Left ventricle myocardium superior (tissue), 1 donor: ENCODE measurements at regions not wholly inside any gene's neighbourhood (a gene's known extent, or its start where the extent isn't known, plus 50 kb on each side); places are given as distances from the start of the nearest gene placed in this dataset.
"Not testable (repeated sequence)": the region's sequence is repeated elsewhere in the genome, so short reads cannot be mapped to it uniquely, and the experiment has no call there.

Source experiments
- ATAC-seq: fragments of 200-7000 bp; cut with Tn5 transposase; one replicate; pipeline ENCODE4 v1.9.1; 2020; ENCODE audit warnings: mild to moderate bottlenecking, moderate library complexity
- DNase-seq: peaks from one replicate; pipeline ENCODE4 v3.0.0-alpha.2; 2020
- intact Hi-C: fragments of 100-400 bp; cut with micrococcal nuclease; formaldehyde crosslinking; loops from one replicate; pipeline ENCODE4 v1.11.0; 2022
- donor health status: DM: no; HTN: yes; CAD: no; lungs with severe emphysema.

DNA sequence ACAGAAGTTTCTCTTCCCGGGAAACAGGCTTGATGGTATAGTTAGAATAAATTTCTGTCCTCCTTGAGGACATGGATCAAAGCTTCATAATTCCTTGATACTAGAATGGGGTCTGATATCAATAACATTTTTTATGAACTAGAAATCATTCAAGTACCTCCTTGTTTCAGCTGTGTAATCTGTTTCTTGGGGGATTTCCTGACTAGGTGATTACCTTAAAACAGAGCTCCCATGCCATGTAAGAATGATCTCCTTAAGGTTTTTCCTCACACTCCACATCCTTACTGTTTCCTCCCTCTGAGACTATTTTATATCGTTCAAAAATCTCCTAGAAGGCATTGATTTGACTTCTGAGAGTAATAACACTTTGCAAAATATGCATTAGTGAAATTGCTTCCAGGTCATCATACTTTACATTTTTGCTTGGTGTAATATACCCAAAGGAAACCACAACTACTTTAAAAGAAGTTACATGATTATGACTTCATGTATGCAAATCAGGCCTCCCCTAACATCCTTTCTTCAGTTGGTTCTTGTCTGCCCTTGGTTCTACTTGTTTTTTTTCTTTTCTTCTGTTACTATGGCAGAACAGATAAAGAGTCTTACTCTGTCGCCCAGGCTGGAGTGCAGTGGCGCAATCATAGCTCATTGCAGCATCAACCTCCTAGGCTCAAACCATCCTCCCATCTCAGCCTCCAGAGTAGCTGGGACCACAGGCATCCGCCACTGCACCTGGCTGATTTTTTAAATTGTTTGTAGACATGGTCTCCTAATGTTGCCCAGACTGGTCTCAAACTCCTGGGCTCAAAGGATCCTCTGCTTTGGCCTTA lies 388.8 kb downstream of the ZFHX3 start:
- ATAC-seq (no peak), DNase-seq (no peak)
- intact Hi-C loops: no loop called here

DNA sequence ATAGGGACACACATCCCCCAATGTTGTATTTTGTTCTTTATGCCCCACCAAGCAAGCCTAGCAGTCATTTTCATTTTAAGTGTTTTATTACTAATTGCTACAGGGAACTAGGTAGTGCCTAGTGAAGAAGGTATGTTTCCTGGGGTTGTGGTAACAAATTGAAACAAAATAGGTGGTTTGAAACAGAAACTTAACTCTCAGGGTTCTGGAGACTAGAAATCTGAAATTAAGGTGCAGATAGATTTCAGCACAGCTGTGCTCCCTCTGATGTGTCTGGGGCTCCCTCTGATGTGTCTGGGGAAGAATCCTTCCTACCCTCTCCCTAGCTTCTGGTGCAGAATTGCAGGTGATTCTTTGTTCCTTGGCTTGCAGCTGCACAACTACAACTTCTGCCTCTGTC lies 390.1 kb downstream of the ZFHX3 start:
- intact Hi-C loops: no loop called here
- ATAC-seq (no peak), DNase-seq (no peak)

GRCh38 chr16:72657164-72657563 lies 390.8 kb downstream of the ZFHX3 start:
- ATAC-seq: no peak
- intact Hi-C loops: no loop called here
- no peak for DNase-seq

DNA sequence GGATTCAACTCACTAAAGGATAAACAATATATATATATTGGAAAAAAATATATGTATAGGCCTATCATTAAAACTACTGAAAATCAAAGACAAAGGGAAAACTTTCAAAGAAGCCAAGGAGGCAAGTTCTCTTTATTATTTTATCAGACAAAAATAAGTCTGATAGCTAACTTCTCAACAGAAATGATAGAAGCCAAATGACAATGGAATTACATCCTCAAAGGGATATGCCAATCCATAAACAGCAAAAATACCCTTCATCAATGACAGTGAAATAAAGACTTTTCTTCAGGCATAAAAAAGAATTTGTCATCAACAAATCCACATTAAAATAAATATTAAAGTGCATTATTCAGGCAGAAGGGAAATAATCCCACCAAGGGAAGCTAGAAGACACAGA lies 393.4 kb downstream of the ZFHX3 start:
- intact Hi-C loops: no loop called here
- no peak for ATAC-seq
- no peak for DNase-seq

- intact Hi-C loops: no loop called here
- DNase-seq (no peak), ATAC-seq (no peak)
Measured at GRCh38 chr16:72649254-72649944, 398.5 kb downstream of the ZFHX3 start.

DNA sequence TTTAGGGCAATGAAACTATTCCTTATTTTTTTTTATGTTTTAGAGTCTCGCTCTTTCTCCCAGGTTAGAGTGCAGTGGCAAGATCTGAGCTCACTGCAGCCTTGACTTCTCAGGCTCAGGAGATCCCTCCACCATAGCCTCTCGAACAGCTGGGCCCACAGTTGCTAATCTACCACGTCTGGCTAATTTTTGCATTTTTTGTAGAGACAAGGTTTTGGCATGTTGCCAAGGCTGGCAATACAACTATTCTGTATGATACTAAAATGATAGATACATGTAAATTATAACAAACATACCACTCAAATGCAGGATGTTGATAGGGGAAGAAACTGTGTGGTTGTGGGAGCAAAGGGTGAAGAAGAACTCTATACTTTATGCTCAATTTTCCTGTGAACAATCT lies 401.3 kb downstream of the ZFHX3 start:
- intact Hi-C loops: no loop called here
- DNase-seq: no peak
- ATAC-seq: no peak

- DNase-seq (no peak), ATAC-seq (no peak)
- intact Hi-C loops: no loop called here
Measured at GRCh38 chr16:72645538-72645937, 402.4 kb downstream of the ZFHX3 start.

- intact Hi-C loops: no loop called here
- ATAC-seq (no peak), DNase-seq (no peak)
Measured at GRCh38 chr16:72644911-72645310, 403.0 kb downstream of the ZFHX3 start.

DNA sequence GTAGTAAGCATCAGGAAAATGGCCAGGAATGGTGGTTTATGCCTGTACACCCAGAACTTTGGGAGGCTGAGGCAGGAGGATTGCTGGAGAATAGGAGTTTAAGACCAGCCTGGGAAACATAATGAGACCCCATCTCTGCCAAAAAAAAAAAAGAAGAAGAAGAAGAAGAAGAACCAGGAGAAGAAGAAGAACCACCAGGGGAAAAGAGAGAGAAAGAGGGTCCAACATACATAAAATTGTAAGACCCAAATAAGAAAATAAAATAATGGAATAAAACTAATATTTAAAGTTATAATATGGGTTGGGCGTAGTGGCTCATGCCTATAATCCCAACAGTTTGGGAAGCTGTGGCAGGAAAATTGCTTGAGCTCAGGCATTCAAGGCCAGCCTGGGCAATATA lies 408.4 kb downstream of the ZFHX3 start:
- intact Hi-C loops: no loop called here
- no peak for DNase-seq
- no peak for ATAC-seq

DNA sequence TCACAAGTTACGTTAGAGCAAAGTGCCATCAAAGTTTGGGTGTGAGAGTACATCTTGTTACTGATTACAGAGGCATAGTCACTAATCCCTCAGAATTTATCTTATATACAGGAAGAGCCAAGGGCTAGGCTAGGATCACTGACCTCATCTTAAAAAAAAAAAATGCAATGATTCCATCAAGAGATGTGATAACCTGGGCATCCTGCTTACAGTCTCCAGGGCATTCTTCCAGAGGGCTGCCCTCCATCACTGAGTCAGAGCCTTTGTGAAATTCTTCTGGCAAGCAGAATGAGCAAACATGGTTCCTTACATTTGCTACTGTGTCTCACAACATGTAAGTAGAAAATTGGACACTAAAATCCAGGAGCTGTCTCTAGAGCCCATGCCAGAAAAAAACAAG lies 410.6 kb downstream of the ZFHX3 start:
- no peak for DNase-seq
- ATAC-seq: no peak
- intact Hi-C loops: no loop called here

DNA sequence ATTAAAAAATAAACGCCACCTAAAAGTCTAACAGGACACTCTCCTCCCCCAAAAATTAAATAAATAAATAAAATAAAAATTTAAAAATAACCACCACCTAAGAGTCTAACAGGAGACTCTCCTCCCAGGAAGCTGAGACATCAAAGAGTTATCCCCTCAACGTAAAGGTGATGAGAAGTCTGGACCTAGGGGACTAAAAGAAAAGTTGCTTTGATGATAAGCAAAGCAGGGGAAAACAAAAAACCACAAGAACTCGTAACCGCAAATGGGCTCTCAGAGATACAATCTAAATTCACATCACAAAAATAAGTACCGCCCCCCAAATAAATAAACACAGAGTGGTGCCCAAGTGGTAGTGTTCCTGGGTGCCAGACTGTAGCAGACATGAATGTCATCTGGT lies 412.2 kb downstream of the ZFHX3 start:
- ATAC-seq: no peak
- intact Hi-C loops: no loop called here
- no peak for DNase-seq

- DNase-seq (no peak), ATAC-seq (no peak)
- intact Hi-C loops: no loop called here
Measured at GRCh38 chr16:72635104-72635503, 412.8 kb downstream of the ZFHX3 start.

DNA sequence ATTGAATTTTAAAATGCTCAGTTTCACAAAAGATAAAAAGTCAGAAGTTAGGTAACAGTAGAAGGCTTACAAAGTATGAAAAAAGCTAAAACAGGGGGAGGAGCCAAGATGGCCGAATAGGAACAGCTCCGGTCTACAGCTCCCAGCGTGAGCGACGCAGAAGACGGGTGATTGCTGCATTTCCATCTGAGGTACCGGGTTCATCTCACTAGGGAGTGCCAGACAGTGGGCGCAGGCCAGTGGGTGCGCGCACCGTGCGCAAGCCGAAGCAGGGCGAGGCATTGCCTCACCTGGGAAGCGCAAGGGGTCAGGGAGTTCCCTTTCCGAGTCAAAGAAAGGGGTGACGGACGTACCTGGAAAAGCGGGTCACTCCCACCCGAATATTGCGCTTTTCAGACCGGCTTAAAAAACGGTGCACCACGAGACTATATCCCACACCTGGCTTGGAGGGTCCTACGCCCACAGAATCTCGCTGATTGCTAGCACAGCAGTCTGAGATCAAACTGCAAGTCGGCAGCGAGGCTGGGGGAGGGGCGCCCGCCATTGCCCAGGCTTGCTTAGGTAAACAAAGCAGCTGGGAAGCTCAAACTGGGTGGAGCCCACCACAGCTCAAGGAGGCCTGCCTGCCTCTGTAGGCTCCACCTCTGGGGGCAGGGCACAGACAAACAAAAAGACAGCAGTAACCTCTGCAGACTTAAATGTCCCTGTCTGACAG lies 420.6 kb downstream of the ZFHX3 start:
- ATAC-seq, intact Hi-C loops, DNase-seq: not testable (repeated sequence)

DNA sequence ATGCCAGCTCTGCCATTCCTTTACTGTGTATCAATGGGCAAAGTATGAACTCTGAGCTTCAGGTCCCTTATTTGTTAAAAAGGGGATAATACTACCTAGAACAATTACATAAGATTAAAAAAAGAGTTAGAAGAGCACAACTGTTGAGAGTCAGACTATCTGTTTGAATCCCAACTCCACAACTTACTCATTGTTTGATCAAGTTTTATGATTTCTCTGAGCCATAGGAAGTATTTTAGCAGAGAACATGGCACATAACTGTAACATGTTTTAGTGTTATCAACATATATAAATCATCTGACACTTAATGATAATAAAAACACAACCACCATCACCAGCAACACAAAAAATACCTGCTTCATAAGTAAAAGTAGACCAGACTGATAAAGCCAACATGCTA lies 421.3 kb downstream of the ZFHX3 start:
- intact Hi-C loops: no loop called here
- DNase-seq (no peak), ATAC-seq (no peak)

DNA sequence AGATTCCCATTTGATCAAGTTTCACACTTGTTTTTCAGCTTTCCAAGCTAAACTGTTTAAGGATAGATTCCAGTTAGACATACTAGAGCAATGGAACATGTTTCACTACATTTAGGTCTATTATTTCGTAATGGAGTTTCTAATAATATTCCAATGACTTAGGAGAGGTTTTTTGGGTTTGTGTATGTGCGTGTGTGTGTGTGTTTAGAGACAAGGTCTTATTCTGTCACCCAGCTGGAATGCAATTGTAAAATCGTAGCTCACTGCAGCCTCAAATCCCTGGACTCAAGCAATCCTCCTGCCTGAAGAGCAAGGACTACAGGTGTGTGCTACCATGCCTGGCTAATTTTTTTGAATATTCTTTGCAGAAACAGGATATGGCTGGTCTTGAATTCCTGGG lies 426.3 kb downstream of the ZFHX3 start:
- DNase-seq: no peak
- intact Hi-C loops: no loop called here
- ATAC-seq: no peak

- no peak for DNase-seq
- ATAC-seq: no peak
- intact Hi-C loops: no loop called here
Measured at GRCh38 chr16:72620853-72621252, 427.1 kb downstream of the ZFHX3 start.

DNA sequence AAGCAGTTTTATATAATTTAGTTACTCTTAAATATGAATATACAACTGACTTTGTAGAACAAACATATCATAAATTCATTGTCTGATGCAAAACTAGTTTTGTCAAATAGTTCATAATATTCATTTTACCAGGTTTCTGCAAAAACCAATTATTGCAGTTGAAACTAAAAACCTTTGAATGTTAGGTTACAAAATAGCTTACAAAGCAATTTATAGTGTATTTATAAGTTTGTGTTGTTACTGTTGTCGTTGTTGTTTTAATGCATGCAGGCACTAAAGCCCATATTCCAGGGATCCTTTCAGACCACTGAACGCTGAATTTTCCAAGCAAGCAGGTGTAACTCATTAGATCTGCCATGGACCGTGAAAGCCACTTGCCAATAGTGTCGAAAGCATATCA lies 427.6 kb downstream of the ZFHX3 start:
- intact Hi-C loops: no loop called here
- ATAC-seq (no peak), DNase-seq (no peak)

DNA sequence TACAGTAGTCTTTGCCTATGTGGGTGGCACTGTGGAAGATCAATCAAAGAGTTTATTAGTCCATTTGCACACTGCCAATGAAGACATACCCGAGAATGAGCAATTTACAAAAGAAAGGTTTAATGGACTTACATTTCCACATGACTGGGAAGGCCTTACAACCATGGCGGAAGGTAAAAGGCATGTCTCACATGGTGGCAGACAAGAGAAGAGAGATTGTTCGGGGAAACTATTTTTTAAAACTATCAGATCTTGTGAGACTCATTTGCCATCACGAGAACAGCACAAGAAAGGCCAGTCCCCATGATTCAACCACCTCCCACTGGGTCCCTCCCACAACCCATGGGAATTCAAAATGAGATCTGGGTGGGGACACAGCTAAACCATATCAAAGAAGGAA lies 432.1 kb downstream of the ZFHX3 start:
- intact Hi-C loops: no loop called here
- ATAC-seq (no peak), DNase-seq (no peak)

- intact Hi-C loops: no loop called here
- no peak for ATAC-seq
- DNase-seq: no peak
Measured at GRCh38 chr16:72612718-72613117, 435.2 kb downstream of the ZFHX3 start.

GRCh38 chr16:72612256-72612655 lies 435.7 kb downstream of the ZFHX3 start:
- intact Hi-C loops: no loop called here
- no peak for ATAC-seq
- no peak for DNase-seq
